NCI-H2029 treated with DMSO at 0.1 percent for 48 hours (cell line): ENCODE measurements at regions not wholly inside any gene's neighbourhood (a gene's known extent, or its start where the extent isn't known, plus 50 kb on each side); places are given as distances from the start of the nearest gene placed in this dataset.

Experiments
- DNase-seq: peaks from one replicate; lab custom pipeline; 2025; lab: John Stamatoyannopoulos, UW

GRCh38 chr16:86913886-86914285 is 335.5 kb downstream of the FOXL1 start:
- no peak for DNase-seq

GRCh38 chr16:86914876-86915717 is 336.7 kb downstream of the FOXL1 start:
- no peak for DNase-seq

- no peak for DNase-seq
Measured at GRCh38 chr16:86917471-86918365, 339.4 kb downstream of the FOXL1 start.

GRCh38 chr16:86918637-86919036 is 340.3 kb downstream of the FOXL1 start:
- DNase-seq: no peak

- DNase-seq: no peak
Measured at GRCh38 chr16:86919078-86919477, 340.7 kb downstream of the FOXL1 start.

GRCh38 chr16:86919578-86920305 is 341.4 kb downstream of the FOXL1 start:
- no peak for DNase-seq

GRCh38 chr16:86921289-86921688 is 342.9 kb downstream of the FOXL1 start:
- DNase-seq: no peak

GRCh38 chr16:86922311-86922710 is 344.0 kb downstream of the FOXL1 start:
- no peak for DNase-seq

GRCh38 chr16:86923656-86924055 is 345.3 kb downstream of the FOXL1 start:
- no peak for DNase-seq

GRCh38 chr16:86924537-86924936 is 346.2 kb downstream of the FOXL1 start:
- no peak for DNase-seq

GRCh38 chr16:86925067-86925791 is 346.9 kb downstream of the FOXL1 start:
- DNase-seq: no peak

- DNase-seq: no peak
Measured at GRCh38 chr16:86926181-86927094, 348.1 kb downstream of the FOXL1 start.

GRCh38 chr16:86927699-86928098 is 349.4 kb downstream of the FOXL1 start:
- DNase-seq: no peak

- no peak for DNase-seq
Measured at GRCh38 chr16:86928523-86929011, 350.2 kb downstream of the FOXL1 start.

GRCh38 chr16:86929057-86929871 is 350.9 kb downstream of the FOXL1 start:
- no peak for DNase-seq

GRCh38 chr16:86930001-86930400 is 351.7 kb downstream of the FOXL1 start:
- no peak for DNase-seq

- no peak for DNase-seq
Measured at GRCh38 chr16:86930663-86931373, 352.5 kb downstream of the FOXL1 start.

- DNase-seq: no peak
Measured at GRCh38 chr16:86931410-86931941, 353.1 kb downstream of the FOXL1 start.
